ENCODE measurements at regions not wholly inside any gene's neighbourhood (a gene's known extent, or its start where the extent isn't known, plus 50 kb on each side); places are given as distances from the start of the nearest gene placed in this dataset.

- TF ChIP-seq ZNF133 (tag by site-specific recombination; IDR thresholded peaks at IDR 0.05) (no peak), CTCF (tag by site-specific recombination; IDR thresholded peaks at IDR 0.05) (no peak), ZNF670 (tag by site-specific recombination; IDR thresholded peaks at IDR 0.05; ENCODE audit: low read depth) (no peak), ZNF596 (tag by site-specific recombination; IDR thresholded peaks at IDR 0.05) (no peak), ZNF768 (tag by site-specific recombination; IDR thresholded peaks at IDR 0.05) (no peak), ZNF585B (tag by site-specific recombination; IDR thresholded peaks at IDR 0.05) (no peak), ZNF10 (tag by site-specific recombination; IDR thresholded peaks at IDR 0.05) (no peak), ZNF112 (tag by site-specific recombination; IDR thresholded peaks at IDR 0.05) (no peak), ZNF274 (IDR thresholded peaks at IDR 0.05; ENCODE audit: low read length) (no peak), ZNF274 (tag by site-specific recombination; IDR thresholded peaks at IDR 0.05; ENCODE audit: borderline replicate concordance) (no peak), ZNF747 (tag by site-specific recombination; IDR thresholded peaks at IDR 0.05) (no peak), ZNF416 (tag by site-specific recombination; IDR thresholded peaks at IDR 0.05) (no peak), ZNF121 (tag by site-specific recombination; IDR thresholded peaks at IDR 0.05) (no peak)
These were observed 111.8 kb upstream of the IGF1 start for GRCh38 chr12:102592134-102592533.
